ENCODE measurements at regions not wholly inside any gene's neighbourhood (a gene's known extent, or its start where the extent isn't known, plus 50 kb on each side); places are given as distances from the start of the nearest gene placed in this dataset.

DNA sequence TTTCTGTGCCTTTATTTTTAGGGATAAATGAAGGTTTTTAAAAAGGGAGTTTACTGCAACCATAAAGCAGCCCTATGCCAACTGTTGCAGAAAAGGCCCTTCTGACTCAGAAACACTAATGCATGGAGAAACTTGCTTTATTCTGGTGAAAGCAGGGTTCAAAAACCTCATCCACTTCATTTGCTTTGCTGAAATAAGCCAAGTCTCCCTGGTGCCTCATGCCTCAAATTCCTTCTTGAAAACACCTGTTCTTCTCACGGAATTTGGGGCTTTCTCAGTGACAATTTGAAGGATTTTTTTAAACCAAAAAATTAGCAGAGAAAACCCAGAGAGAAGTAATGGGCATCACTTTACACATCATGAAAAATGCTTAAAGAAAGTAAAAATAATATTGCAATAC, 349.0 kb downstream of the PCDH7 start:
- H3K9ac ChIP-seq (ENCODE audit: low read length) = no peak overlapping the region
- no peaks in the 10 kb centered on the region for H3K27me3 ChIP-seq (replicated peaks; ENCODE audit: control insufficient read depth, insufficient read depth, low read length)
- H3K4me3 ChIP-seq (ENCODE audit: low read length) = no peak overlapping the region
- H3K9me3 ChIP-seq (ENCODE audit: control insufficient read depth, low read length) = no peaks in the 10 kb centered on the region
- no peaks in the 10 kb centered on the region for H3K4me1 ChIP-seq (ENCODE audit: control insufficient read depth, insufficient read depth, low read length)
- H3K36me3 ChIP-seq (ENCODE audit: control insufficient read depth, insufficient read depth, low read length, severe bottlenecking) = no peaks in the 10 kb centered on the region
- no peak for DNase-seq (ENCODE audit: low read depth)

DNA sequence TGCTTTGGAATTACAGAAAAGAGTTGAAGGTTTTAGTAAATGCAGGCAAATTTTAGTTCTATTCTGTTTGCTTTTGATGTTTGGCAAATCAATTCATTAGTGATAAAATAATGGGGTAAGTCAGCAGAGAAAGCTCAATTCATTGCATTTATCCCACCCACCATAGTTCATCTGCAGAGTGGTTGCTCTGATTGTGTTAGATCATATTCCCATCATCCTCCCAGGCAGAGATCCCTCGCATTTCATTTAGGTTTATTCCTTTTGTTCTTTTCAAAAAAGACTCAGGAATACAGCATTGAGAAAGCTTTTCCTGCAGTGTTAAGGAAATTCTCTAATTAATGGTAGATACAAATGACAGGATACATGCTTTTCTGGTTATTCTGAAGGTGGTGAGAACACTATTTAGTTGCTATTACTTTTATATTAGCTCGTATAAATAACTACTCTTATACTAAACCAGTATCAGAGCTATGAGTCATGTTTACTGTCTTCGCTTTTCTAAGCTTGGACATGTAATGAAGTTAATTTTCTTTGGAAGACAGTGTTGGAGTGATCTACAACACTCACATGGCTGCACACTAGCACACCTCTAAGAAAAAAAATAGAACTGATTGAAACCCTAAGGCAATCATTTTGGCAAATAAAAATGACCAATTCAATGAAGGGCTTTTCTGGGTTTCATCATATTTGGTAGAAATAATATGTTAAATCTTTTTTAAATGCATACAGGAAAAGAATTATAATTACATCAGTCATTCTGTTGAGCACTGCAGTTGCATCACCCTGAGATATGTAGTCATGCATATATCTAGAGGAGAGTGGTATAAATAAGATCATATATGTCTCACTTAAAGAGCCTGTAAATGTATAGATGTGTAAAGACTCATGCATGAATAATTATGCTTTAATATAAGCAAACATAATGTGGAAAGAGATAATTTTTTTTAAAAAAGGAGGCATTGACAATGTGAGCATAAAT, 351.6 kb downstream of the PCDH7 start:
- H3K9me3 ChIP-seq (ENCODE audit: control insufficient read depth, low read length) = no peaks in the 10 kb centered on the region
- H3K4me1 ChIP-seq (ENCODE audit: control insufficient read depth, insufficient read depth, low read length) = no peaks in the 10 kb centered on the region
- no peaks in the 10 kb centered on the region for H3K27me3 ChIP-seq (replicated peaks; ENCODE audit: control insufficient read depth, insufficient read depth, low read length)
- no peak overlapping the region for H3K4me3 ChIP-seq (ENCODE audit: low read length)
- no peaks in the 10 kb centered on the region for H3K36me3 ChIP-seq (ENCODE audit: control insufficient read depth, insufficient read depth, low read length, severe bottlenecking)
- peak; percentile 47 for DNase-seq (ENCODE audit: low read depth)
- H3K9ac ChIP-seq (ENCODE audit: low read length) = no peak overlapping the region

DNA sequence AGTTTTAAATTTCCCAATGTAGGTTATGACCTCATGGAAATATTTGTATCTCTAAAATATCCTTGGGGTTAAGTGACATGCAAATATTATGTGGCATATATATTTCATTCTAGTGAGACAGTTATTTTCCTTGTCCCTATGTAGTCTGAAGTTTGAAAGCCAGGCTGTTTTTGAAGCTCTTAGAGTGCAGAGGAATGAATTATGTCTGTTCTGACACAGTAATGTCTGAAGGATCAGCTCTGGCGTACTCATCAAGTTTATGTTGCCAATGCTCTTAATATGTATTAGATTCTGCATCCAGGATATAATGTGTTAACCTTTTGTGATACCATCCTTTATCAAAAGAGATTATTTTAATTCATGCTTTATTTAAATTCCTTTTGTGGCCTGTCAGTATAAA, 355.8 kb downstream of the PCDH7 start:
- H3K4me3 ChIP-seq (ENCODE audit: low read length) = no peak overlapping the region
- no peaks in the 10 kb centered on the region for H3K27me3 ChIP-seq (replicated peaks; ENCODE audit: control insufficient read depth, insufficient read depth, low read length)
- H3K9me3 ChIP-seq (ENCODE audit: control insufficient read depth, low read length) = no peaks in the 10 kb centered on the region
- H3K36me3 ChIP-seq (ENCODE audit: control insufficient read depth, insufficient read depth, low read length, severe bottlenecking) = no peaks in the 10 kb centered on the region
- H3K9ac ChIP-seq (ENCODE audit: low read length) = no peak overlapping the region
- peaks cover 7% of the 10 kb centered on the region for H3K4me1 ChIP-seq (ENCODE audit: control insufficient read depth, insufficient read depth, low read length)
- no peak for DNase-seq (ENCODE audit: low read depth)

DNA sequence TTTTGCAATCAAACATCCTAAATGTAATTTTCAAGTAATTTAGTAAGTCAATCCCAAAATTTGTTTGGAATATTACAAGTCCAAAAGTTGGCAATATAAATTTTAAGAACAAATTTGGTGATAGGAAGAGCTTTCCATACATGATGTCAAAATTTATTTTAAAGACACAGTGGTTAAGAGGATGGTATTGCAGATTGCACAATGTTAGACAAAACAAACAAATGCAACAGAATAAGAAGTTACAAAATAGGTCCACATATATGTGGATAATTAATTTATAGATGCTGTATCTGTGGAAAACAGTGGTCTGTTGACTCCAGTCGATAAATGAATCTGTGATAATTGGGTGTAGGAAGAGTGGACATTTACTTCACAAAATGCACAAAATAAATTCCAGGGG, 358.5 kb downstream of the PCDH7 start:
- H3K27me3 ChIP-seq (replicated peaks; ENCODE audit: control insufficient read depth, insufficient read depth, low read length) = no peaks in the 10 kb centered on the region
- H3K4me3 ChIP-seq (ENCODE audit: low read length) = no peak overlapping the region
- H3K9me3 ChIP-seq (ENCODE audit: control insufficient read depth, low read length) = no peaks in the 10 kb centered on the region
- no peaks in the 10 kb centered on the region for H3K36me3 ChIP-seq (ENCODE audit: control insufficient read depth, insufficient read depth, low read length, severe bottlenecking)
- H3K9ac ChIP-seq (ENCODE audit: low read length) = no peak overlapping the region
- peaks cover 15% of the 10 kb centered on the region for H3K4me1 ChIP-seq (ENCODE audit: control insufficient read depth, insufficient read depth, low read length)
- DNase-seq (ENCODE audit: low read depth) = peak; percentile 53

DNA sequence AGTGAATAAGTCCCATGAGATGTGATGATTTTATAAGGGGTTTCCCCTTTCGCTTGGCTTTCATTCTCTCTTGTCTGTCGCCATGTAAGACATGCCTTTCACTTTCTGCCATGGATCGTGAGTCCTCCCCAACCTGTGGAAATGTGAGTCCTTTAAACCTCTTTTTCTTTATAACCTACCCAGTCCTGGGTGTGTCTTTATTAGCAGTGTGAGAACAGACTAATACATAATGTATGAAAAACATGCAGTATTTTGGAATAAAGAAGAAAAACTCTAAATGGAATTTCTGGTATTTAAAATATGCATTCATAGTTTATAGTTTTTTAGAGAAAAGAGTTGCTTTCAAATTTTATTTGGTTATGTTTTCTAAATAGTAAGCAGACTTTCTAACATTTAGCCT, 360.7 kb downstream of the PCDH7 start:
- no peak for DNase-seq (ENCODE audit: low read depth)
- H3K4me1 ChIP-seq (ENCODE audit: control insufficient read depth, insufficient read depth, low read length) = peaks cover 15% of the 10 kb centered on the region
- H3K4me3 ChIP-seq (ENCODE audit: low read length) = peak overlapping the region; percentile 58
- peak overlapping the region; percentile 6 for H3K9ac ChIP-seq (ENCODE audit: low read length)
- H3K9me3 ChIP-seq (ENCODE audit: control insufficient read depth, low read length) = no peaks in the 10 kb centered on the region
- no peaks in the 10 kb centered on the region for H3K27me3 ChIP-seq (replicated peaks; ENCODE audit: control insufficient read depth, insufficient read depth, low read length)
- H3K36me3 ChIP-seq (ENCODE audit: control insufficient read depth, insufficient read depth, low read length, severe bottlenecking) = no peaks in the 10 kb centered on the region

DNA sequence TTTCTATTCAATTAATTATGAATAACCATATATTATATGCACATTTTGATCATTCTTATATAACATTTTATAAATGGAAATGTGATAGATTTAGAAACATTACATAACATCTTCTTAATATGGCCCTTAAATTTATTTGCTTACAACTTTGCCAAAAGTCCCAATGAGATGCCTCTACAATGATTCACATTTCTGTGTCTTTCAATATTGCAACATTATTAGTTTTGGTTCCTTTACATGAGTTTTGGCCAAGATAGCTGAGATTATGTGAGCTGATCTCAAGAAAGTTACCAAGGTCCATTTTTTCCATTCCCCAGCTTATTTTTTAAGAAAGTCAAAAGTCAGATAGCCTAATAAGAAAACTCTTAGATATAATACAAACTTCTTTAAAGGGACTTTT, 361.2 kb downstream of the PCDH7 start:
- Histone ChIP-seq H3K4me3 (ENCODE audit: low read length) (no peak overlapping the region), H3K27me3 (replicated peaks; ENCODE audit: control insufficient read depth, insufficient read depth, low read length) (no peaks in the 10 kb centered on the region), H3K4me1 (ENCODE audit: control insufficient read depth, insufficient read depth, low read length) (peaks cover 15% of the 10 kb centered on the region), H3K36me3 (ENCODE audit: control insufficient read depth, insufficient read depth, low read length, severe bottlenecking) (no peaks in the 10 kb centered on the region), H3K9ac (ENCODE audit: low read length) (peak overlapping the region; percentile 6), H3K9me3 (ENCODE audit: control insufficient read depth, low read length) (no peaks in the 10 kb centered on the region)
- DNase-seq (ENCODE audit: low read depth) = peak; percentile 81

DNA sequence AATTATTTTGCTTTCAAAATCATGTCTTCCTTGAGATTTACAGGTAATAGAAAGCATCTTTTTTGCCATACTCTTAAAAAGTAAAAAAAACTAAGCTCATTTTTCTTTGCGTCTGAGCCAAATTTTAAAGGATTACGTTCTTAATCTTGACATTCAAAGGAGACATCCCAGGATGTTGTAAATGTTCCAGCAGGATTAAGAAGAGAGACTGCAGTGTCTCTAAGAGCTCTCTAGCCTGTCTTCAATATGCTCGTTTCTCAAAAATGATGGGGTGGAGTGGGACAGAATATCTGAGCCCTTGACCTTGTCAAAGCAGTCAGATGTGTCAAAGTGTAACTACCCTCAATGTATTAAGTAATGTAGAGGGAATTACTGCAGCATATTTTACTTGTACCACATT, 363.3 kb downstream of the PCDH7 start:
- Histone ChIP-seq H3K4me3 (ENCODE audit: low read length) (no peak overlapping the region), H3K27me3 (replicated peaks; ENCODE audit: control insufficient read depth, insufficient read depth, low read length) (no peaks in the 10 kb centered on the region), H3K9me3 (ENCODE audit: control insufficient read depth, low read length) (no peaks in the 10 kb centered on the region), H3K9ac (ENCODE audit: low read length) (no peak overlapping the region), H3K36me3 (ENCODE audit: control insufficient read depth, insufficient read depth, low read length, severe bottlenecking) (no peaks in the 10 kb centered on the region), H3K4me1 (ENCODE audit: control insufficient read depth, insufficient read depth, low read length) (peaks cover 17% of the 10 kb centered on the region)
- no peak for DNase-seq (ENCODE audit: low read depth)

DNA sequence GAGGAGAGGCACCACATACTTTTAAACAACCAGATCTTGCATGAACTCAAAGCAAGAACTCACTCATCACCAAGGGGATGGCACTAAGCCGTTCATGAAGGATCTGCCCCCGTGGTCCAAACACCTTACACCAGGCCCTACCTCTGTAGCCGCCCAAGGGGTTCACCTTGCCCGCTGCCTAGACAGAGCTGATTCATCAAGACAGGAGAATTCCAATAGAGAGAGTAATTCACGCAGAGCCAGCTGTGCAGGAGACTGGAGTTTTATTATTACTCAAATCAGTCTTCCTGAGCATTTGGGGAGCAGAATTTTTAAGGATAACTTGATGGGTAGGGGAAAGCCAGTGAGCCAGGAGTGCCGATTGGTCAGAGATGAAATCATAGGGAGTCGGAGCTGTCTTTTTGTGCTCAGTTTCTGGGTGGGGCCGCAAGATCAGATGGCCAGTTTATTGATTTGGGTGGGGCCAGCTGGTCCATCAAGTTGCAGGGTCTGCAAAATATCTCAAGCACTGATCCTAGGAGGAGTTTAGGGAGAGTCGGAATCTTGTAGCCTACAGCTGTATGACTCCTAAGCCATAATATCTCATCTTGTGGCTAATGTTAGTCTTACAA, 364.7 kb downstream of the PCDH7 start:
- H3K36me3 ChIP-seq (ENCODE audit: control insufficient read depth, insufficient read depth, low read length, severe bottlenecking) = no peaks in the 10 kb centered on the region
- H3K4me3 ChIP-seq (ENCODE audit: low read length) = no peak overlapping the region
- H3K27me3 ChIP-seq (replicated peaks; ENCODE audit: control insufficient read depth, insufficient read depth, low read length) = no peaks in the 10 kb centered on the region
- H3K9ac ChIP-seq (ENCODE audit: low read length) = no peak overlapping the region
- no peak for DNase-seq (ENCODE audit: low read depth)
- H3K4me1 ChIP-seq (ENCODE audit: control insufficient read depth, insufficient read depth, low read length) = peaks cover 31% of the 10 kb centered on the region
- no peaks in the 10 kb centered on the region for H3K9me3 ChIP-seq (ENCODE audit: control insufficient read depth, low read length)

DNA sequence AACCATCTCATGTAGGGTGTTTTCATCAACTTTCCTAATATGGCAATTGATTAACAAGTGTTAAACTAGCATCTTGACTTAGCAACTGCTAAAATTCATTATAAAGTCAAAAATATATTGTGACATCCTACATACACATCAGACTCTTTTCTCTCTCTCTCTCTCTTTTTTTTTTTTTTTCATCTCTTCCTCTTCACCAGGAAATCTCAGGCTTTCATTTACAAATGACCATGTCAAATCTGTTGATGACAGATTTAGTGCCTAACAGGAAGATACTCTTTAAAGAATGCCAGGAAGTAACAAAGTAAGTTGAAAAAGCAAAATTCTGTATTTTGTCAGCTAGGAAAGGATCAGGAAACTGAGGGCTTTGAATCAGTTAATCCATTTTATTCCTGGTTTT, 365.5 kb downstream of the PCDH7 start:
- no peaks in the 10 kb centered on the region for H3K27me3 ChIP-seq (replicated peaks; ENCODE audit: control insufficient read depth, insufficient read depth, low read length)
- H3K4me1 ChIP-seq (ENCODE audit: control insufficient read depth, insufficient read depth, low read length) = peaks cover 28% of the 10 kb centered on the region
- no peak for DNase-seq (ENCODE audit: low read depth)
- H3K9me3 ChIP-seq (ENCODE audit: control insufficient read depth, low read length) = no peaks in the 10 kb centered on the region
- no peaks in the 10 kb centered on the region for H3K36me3 ChIP-seq (ENCODE audit: control insufficient read depth, insufficient read depth, low read length, severe bottlenecking)
- no peak overlapping the region for H3K9ac ChIP-seq (ENCODE audit: low read length)
- no peak overlapping the region for H3K4me3 ChIP-seq (ENCODE audit: low read length)

DNA sequence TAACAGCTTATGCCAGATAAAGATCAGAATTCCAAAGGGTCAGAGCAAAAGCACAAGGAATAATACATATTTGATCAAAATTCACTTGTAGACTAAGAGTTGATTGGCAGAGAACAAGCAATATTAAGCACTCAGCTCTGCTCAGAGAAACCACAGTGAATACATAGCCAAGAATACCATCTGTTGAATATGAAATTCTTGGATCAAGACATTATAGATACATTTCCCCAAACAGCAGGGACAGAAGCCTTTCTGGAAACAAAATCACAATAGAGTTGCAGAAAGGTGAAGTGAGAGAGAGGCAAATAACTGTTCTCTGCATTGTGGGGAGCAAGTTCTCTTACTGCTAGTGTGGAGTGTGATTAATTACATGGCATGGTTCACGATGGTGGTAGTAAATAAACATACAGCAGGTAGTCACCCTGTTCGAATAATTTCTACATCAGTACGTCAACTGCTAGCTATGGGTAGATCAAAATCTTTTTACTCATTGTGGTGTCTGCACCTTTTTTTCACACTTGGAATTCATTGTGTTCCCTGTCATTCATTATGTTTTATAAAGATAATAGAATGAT, 366.7 kb downstream of the PCDH7 start:
- Histone ChIP-seq H3K4me1 (ENCODE audit: control insufficient read depth, insufficient read depth, low read length) (peaks cover 20% of the 10 kb centered on the region), H3K27me3 (replicated peaks; ENCODE audit: control insufficient read depth, insufficient read depth, low read length) (no peaks in the 10 kb centered on the region), H3K9ac (ENCODE audit: low read length) (no peak overlapping the region), H3K9me3 (ENCODE audit: control insufficient read depth, low read length) (no peaks in the 10 kb centered on the region), H3K4me3 (ENCODE audit: low read length) (no peak overlapping the region), H3K36me3 (ENCODE audit: control insufficient read depth, insufficient read depth, low read length, severe bottlenecking) (no peaks in the 10 kb centered on the region)
- peak; percentile 27 for DNase-seq (ENCODE audit: low read depth)

DNA sequence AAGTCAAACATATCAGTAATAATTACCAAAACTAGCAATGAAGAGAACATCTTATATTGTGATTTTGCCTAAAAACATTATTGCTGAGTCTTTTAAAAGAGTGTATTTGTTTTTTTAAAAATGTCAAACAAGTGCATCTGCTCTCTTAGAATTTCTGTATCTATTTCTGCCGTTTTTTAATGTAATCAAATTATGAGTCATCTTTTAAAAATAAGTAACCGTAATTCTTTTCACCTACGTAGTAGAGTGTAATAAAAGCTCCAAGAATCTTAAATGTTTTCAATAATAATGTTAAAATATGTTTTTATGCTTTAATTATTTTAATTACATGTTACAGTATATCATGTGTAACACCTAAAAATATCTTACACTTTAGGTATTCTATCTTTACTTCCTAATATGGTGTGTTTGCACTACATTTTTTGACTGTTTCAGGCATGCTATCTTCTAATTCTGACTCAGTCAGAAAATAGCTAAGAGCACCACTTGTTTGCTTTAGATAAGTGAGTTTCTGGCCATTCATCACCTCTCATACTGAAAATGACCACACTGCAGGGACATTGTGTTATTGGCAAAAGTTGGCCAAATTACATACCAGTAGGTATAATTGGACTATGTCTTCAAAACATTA, 368.5 kb downstream of the PCDH7 start:
- peak; percentile 42 for DNase-seq (ENCODE audit: low read depth)
- H3K4me1 ChIP-seq (ENCODE audit: control insufficient read depth, insufficient read depth, low read length) = peaks cover 17% of the 10 kb centered on the region

More for the DNA sequence above, 368.5 kb downstream of the PCDH7 start:
- Histone ChIP-seq H3K9ac (ENCODE audit: low read length) (no peak overlapping the region), H3K4me3 (ENCODE audit: low read length) (no peak overlapping the region), H3K9me3 (ENCODE audit: control insufficient read depth, low read length) (no peaks in the 10 kb centered on the region), H3K36me3 (ENCODE audit: control insufficient read depth, insufficient read depth, low read length, severe bottlenecking) (no peaks in the 10 kb centered on the region), H3K27me3 (replicated peaks; ENCODE audit: control insufficient read depth, insufficient read depth, low read length) (no peaks in the 10 kb centered on the region)

Data from adipocyte (in vitro differentiated cells).